Prostate gland (tissue), 2 donors: ENCODE measurements at regions not wholly inside any gene's neighbourhood (a gene's known extent, or its start where the extent isn't known, plus 50 kb on each side); places are given as distances from the start of the nearest gene placed in this dataset.

ENCODE experiments used
- DNase-seq: peaks from one replicate; pipeline ENCODE4 v3.0.0-alpha.2; 2019; ENCODE audit warnings: low spot score
- H3K27ac ChIP-seq, 2 donors: fragments of 200-600 bp; sonication (generic); 2 replicates each; pipeline ENCODE4 v1.5.1; 2017 to 2019
- H3K27me3 ChIP-seq: fragments of 200-600 bp; sonication (generic); replicated peaks from 2 replicates; pipeline ENCODE4 v1.5.1; 2019; ENCODE audit not compliant: insufficient read depth
- H3K36me3 ChIP-seq, 2 donors: fragments of 200-600 bp; sonication (generic); 1 replicate in 1 of 2; 2 replicates in 1 of 2; pipeline versions ENCODE4 v1.5.1 to v1.8.1; 2017 to 2019
- H3K4me1 ChIP-seq: fragments of 200-600 bp; sonication (generic); replicated peaks from 2 replicates; pipeline ENCODE4 v1.5.1; 2019
- H3K4me3 ChIP-seq, 2 donors: fragments of 200-600 bp; sonication (generic); 2 replicates each; pipeline ENCODE4 v1.5.1; 2017 to 2019
- H3K9me3 ChIP-seq: fragments of 200-600 bp; sonication (generic); 2 replicates; pipeline ENCODE4 v1.5.1; 2017
- CTCF ChIP-seq, 4 experiments: fragments of 200-600 bp in 2 of 4; fragments of 450-650 bp in 2 of 4; sonication (generic) in 2 of 4; IDR thresholded peaks; 1 replicate in 3 of 4; 2 replicates in 1 of 4; pipeline ENCODE4 v1.5.1; 2016 to 2019; ENCODE audit warnings: antibody characterized with exemption in 4 of 4, mild to moderate bottlenecking in 2 of 4, moderate library complexity in 2 of 4
- POLR2A ChIP-seq: fragments of 450-650 bp; IDR thresholded peaks from one replicate; pipeline ENCODE4 v1.6.1; 2016; ENCODE audit warnings: antibody characterized with exemption, mild to moderate bottlenecking
- POLR2AphosphoS5 ChIP-seq: sonication (generic); formaldehyde crosslinking; IDR thresholded peaks from one replicate; pipeline ENCODE4 v1.6.1; 2017; ENCODE audit warnings: antibody characterized with exemption
- WGBS: methylation state at CpG from one replicate; pipeline ENCODE4 v1.1.5; 2018; 5-methylcytosine and 5-hydroxymethylcytosine counted together
- intact Hi-C: fragments of 100-400 bp; cut with DNase I; formaldehyde crosslinking; loops from one replicate; pipeline ENCODE4 v1.14.2; 2022

GRCh38 chr22:22389467-22389866, 119.1 kb downstream of the ZNF280B start:
- intact Hi-C loops = no loop called here
- Histone ChIP-seq H3K27me3 (no peaks in the 10 kb centered on the region), H3K9me3 (no peaks in the 10 kb centered on the region), H3K36me3 (no peaks in the 10 kb centered on the region), H3K4me1 (no peaks in the 10 kb centered on the region), H3K27ac (no peak overlapping the region), H3K4me3 (no peak overlapping the region)
- TF ChIP-seq CTCF (IDR thresholded peaks at IDR 0.05) = no peak
- TF ChIP-seq POLR2A = no peak
- no peak for TF ChIP-seq POLR2AphosphoS5
- WGBS = 93% methylated on average over 5 of the region's 5 CpGs
- DNase-seq = no peak

GRCh38 chr22:22390989-22391388, 117.6 kb downstream of the ZNF280B start:
- WGBS = 88% methylated on average over 4 of the region's 4 CpGs
- no peak for TF ChIP-seq POLR2A
- H3K36me3 ChIP-seq = no peaks in the 10 kb centered on the region
- H3K27ac ChIP-seq = no peak overlapping the region
- no peak for DNase-seq
- H3K27me3 ChIP-seq = no peaks in the 10 kb centered on the region
- no peak overlapping the region for H3K4me3 ChIP-seq
- intact Hi-C loops = no loop called here
- no peaks in the 10 kb centered on the region for H3K9me3 ChIP-seq
- H3K4me1 ChIP-seq = no peaks in the 10 kb centered on the region

- intact Hi-C loops = no loop called here
- Histone ChIP-seq H3K4me3 (no peak overlapping the region), H3K36me3 (no peaks in the 10 kb centered on the region), H3K27me3 (no peaks in the 10 kb centered on the region), H3K9me3 (no peaks in the 10 kb centered on the region), H3K27ac (no peak overlapping the region), H3K4me1 (no peaks in the 10 kb centered on the region)
- no peak for DNase-seq
- TF ChIP-seq POLR2AphosphoS5 = no peak
- no peak for TF ChIP-seq POLR2A
- TF ChIP-seq CTCF (IDR thresholded peaks at IDR 0.05) = no peak
These were observed 117.0 kb downstream of the ZNF280B start for GRCh38 chr22:22391543-22391942.

- TF ChIP-seq POLR2A (no peak), POLR2AphosphoS5 (no peak), CTCF (IDR thresholded peaks at IDR 0.05) (no peak)
- H3K4me3 ChIP-seq = no peak overlapping the region
- H3K27me3 ChIP-seq = no peaks in the 10 kb centered on the region
- H3K9me3 ChIP-seq = no peaks in the 10 kb centered on the region
- no peaks in the 10 kb centered on the region for H3K4me1 ChIP-seq
- no peak for DNase-seq
- no peaks in the 10 kb centered on the region for H3K36me3 ChIP-seq
- no peak overlapping the region for H3K27ac ChIP-seq
- WGBS = 75% methylated on average over 4 of the region's 4 CpGs
- intact Hi-C loops = no loop called here
These were observed 116.4 kb downstream of the ZNF280B start for GRCh38 chr22:22392131-22392530.

GRCh38 chr22:22394591-22394990, 114.0 kb downstream of the ZNF280B start:
- Histone ChIP-seq H3K4me3 (no peak overlapping the region), H3K4me1 (no peaks in the 10 kb centered on the region), H3K9me3 (no peaks in the 10 kb centered on the region), H3K27ac (no peak overlapping the region), H3K36me3 (no peaks in the 10 kb centered on the region), H3K27me3 (no peaks in the 10 kb centered on the region)
- TF ChIP-seq CTCF (IDR thresholded peaks at IDR 0.05) = no peak
- TF ChIP-seq POLR2A = no peak
- TF ChIP-seq POLR2AphosphoS5 = no peak
- intact Hi-C loops = no loop called here
- DNase-seq = no peak
- 90% methylated on average over 1 of the region's 1 CpG for WGBS
